GM12873 (cell line): ENCODE measurements at regions not wholly inside any gene's neighbourhood (a gene's known extent, or its start where the extent isn't known, plus 50 kb on each side); places are given as distances from the start of the nearest gene placed in this dataset.

ENCODE experiments used
- TF ChIP-seq, protein P1 (sequence below): IDR thresholded peaks from 2 replicates; pipeline ENCODE4 v1.5.1; 2012; ENCODE audit warnings: low read depth, mild to moderate bottlenecking, moderate library complexity, low read length, control low read depth; ENCODE audit not compliant: insufficient read depth; ENCODE audit errors: missing control alignments

DNA sequence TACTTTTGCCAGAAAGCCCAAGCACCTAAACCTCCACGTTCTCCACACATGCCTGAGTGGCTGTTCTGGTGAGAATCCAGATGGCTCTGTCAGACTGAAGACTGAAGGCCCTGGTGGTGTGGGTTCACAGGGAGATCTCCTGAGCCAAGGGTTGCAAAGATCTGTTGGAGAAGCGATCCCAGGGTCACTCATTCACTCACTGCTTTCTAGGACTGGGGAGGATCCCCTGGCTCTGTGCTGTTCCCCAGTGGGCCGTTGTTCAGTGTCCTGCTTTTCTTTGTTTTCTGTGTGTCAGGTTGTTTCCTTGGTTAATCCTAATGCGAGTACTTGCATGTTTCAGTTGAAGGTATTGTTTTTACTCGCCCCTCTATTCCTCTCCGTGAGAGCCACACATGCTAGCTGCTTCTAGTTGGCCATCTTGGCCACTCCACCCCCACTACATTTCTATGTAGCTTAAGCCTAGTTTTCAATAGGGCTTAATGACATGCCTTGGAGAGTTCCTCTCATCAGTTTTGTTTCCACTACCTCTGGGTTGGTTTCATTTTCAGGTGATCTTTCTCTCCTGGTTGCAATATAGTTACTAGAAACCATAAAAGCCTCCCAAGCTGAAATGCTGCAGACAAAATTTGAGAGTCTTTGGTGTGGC lies 144.5 kb upstream of the SLC38A2 start:
- TF ChIP-seq, protein P1, sequence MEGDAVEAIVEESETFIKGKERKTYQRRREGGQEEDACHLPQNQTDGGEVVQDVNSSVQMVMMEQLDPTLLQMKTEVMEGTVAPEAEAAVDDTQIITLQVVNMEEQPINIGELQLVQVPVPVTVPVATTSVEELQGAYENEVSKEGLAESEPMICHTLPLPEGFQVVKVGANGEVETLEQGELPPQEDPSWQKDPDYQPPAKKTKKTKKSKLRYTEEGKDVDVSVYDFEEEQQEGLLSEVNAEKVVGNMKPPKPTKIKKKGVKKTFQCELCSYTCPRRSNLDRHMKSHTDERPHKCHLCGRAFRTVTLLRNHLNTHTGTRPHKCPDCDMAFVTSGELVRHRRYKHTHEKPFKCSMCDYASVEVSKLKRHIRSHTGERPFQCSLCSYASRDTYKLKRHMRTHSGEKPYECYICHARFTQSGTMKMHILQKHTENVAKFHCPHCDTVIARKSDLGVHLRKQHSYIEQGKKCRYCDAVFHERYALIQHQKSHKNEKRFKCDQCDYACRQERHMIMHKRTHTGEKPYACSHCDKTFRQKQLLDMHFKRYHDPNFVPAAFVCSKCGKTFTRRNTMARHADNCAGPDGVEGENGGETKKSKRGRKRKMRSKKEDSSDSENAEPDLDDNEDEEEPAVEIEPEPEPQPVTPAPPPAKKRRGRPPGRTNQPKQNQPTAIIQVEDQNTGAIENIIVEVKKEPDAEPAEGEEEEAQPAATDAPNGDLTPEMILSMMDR, result no peak

DNA sequence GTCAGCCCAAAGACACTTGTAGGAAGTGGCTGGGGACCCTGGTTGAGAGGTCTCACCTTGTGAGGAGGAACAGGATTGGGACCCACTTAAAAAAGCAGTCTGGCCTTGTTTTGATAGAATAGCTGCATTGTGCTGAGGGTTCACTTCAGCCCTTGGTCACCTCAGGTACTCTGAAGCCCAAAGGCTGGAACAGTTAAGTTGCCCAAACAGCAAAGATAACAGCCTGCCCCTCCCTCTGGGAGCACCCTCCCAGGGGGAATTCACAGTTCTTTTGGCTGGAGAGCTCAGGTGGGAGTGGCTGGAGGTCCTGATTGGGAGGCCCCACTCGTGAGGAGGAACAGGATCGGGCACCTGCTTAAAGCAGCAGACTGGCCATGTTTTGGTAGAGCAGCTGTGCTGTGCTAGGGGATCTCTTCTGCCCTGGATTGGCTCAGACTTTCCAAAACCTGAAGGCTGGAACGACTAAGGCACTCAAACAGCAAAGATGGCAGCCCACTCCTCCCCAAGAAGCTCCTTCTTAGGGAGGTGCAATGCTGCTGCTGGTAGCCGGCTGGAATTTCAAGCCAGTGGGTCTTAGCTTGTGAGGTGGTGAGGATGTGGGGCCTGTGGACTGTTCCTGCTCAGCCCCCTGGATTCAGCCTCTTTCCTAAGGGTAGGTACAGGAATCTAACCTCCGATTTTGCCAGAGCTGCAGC lies 143.8 kb upstream of the SLC38A2 start:
- TF ChIP-seq, protein P1, result no peak

DNA sequence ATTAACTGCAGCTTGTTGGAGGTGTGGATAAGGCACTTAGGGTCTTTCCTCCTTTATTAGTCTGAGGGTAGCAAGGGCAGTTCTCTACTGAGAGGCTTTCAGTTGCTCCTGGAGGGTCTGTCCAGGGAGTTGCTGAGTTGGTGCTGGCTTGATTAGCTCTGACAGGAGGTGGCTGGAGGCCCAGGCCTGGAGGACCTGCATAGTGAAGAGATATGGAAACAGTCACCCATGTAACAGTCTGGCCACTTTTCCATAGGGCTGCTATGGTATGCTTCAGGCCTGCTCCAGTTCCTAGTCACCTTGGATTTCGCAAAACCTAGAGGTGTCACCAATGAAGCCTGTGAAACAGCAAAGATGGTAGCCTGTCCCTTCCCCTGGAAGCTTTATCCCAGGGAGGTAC lies 143.3 kb upstream of the SLC38A2 start:
- TF ChIP-seq, protein P1, result no peak

DNA sequence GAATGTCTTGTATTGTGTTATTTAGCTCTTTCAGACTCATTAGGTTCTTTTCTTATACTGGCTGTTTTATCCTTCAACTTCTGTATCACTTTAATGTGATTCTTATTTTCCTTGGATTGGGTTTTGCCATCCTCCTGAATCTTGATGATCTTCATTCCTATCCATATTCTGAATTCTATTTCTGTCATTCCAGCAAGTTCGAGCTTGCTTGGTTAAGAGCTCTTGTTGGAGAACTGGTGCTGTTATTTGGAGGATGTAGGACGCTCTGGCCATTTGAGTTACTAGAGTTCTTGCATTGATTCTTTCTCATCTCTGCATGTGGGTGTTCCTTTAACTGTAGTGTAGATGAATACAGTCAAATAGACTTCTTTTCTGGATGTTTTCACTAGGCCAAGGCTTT lies 142.3 kb upstream of the SLC38A2 start:
- TF ChIP-seq, protein P1, result no peak

DNA sequence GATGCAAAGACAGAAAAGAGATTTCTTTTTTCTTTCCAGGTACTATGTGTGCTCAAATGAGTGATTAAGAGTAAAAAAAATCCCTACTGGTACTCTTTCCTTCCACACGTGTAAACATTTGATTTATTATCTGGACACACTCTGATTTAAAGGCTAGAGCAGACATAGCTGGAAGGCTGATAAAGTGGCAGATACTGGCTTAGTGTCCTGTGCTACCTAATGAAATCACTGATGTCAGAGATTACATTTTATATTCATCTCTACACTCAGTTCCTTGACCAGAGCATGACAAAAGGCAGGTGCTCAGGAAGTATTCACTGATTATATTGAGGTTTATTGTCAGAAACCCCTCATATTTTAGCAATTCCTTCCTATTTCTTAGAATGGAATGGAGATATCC lies 136.6 kb upstream of the SLC38A2 start:
- TF ChIP-seq, protein P1, result no peak

DNA sequence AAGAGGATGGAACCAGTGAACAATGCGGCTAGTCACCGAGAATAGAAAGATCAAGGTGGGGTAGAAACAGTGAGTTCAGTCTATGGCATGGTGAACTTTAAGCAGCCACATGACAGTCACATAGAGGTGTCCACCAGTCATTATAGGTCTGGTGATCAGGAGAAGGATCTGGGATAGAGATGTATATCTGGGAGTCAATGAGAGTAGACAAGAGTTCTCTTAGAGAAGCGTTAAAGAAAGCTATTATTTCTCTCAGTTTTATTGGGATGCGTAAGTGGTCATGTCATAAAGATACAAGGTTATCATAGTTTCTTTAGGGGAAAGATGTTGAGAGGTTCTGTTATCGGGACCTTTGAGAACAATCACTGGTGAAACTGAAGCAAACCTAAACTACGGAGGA lies 136.1 kb upstream of the SLC38A2 start:
- TF ChIP-seq, protein P1, result no peak

DNA sequence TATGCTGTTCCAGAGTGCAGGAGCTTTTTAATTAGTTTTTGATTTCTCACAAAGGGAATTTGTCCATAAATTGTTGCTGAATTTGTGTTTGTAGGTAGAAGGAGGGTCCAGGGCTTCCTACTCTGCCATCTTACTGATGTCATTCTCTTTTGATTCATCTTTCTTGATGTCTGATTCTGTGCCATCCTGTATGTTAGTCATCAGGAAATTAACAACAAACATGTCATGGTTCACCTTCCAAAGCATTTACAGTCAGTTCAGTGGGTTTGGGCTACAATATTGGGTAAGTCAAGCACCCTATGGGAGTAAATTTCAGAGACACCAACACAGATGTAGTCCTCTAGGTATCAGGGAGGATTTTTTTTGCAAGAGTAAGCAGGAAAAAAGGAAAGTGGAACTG lies 135.2 kb upstream of the SLC38A2 start:
- TF ChIP-seq, protein P1, result no peak
